GM12878 (cell line): ENCODE measurements at regions not wholly inside any gene's neighbourhood (a gene's known extent, or its start where the extent isn't known, plus 50 kb on each side); places are given as distances from the start of the nearest gene placed in this dataset.

Source experiments
- ATAC-seq: fragments of 200-7000 bp; cut with Tn5 transposase; 3 replicates; pipeline ENCODE4 v1.9.1; 2020; ENCODE audit warnings: mild to moderate bottlenecking, moderate library complexity
- BruUV-seq: library from RNA; stranded (reverse); fragments of 400-500 nt; replicated peaks from 2 replicates; lab custom pipeline; 2021; lab: Mats Ljungman, UMichigan
- CTCF ChIA-PET: fragments of 300-600 bp; sonication (Branson Sonifier 250); formaldehyde crosslinking; extraction: SDS; loops from one replicate; lab custom pipeline; 2021; ENCODE audit warnings: inconsistent platforms; lab: Yijun Ruan, JAX
- POLR2A ChIA-PET: fragments of 350-600 bp; formaldehyde crosslinking; extraction: SDS; loops from one replicate; lab custom pipeline; 2021; ENCODE audit warnings: inconsistent platforms; lab: Charles Lee
- RAD21 ChIA-PET: fragments of 300-600 bp; sonication (Branson Sonifier 250); formaldehyde crosslinking; loops from one replicate; lab custom pipeline; 2023; ENCODE audit warnings: antibody characterized with exemption; ENCODE audit not compliant: unreplicated experiment; lab: Charles Lee
- SMC1A ChIA-PET: fragments of 300-600 bp; sonication (Branson Sonifier 250); formaldehyde crosslinking; loops from one replicate; lab custom pipeline; 2023; ENCODE audit not compliant: unreplicated experiment, uncharacterized antibody; lab: Charles Lee
- DNase-seq: peaks from one replicate; pipeline ENCODE4 v3.0.0-alpha.2; 2011; ENCODE audit warnings: low read depth, low spot score
- FAIRE-seq: peaks from 3 replicates; lab custom pipeline; 2011; peaks lifted over from hg19 to GRCh38; lab: Jason Lieb, UNC
- H2AFZ ChIP-seq: 2 replicates; pipeline ENCODE4 v1.6.0; 2011; ENCODE audit warnings: low read depth, low read length, control low read depth; ENCODE audit not compliant: control insufficient read depth
- H3K27ac ChIP-seq: 2 replicates; pipeline ENCODE4 v1.5.1; 2011; ENCODE audit warnings: control low read depth; ENCODE audit not compliant: control insufficient read depth, insufficient read depth
- H3K27me3 ChIP-seq, 2 experiments: replicated peaks in 1 of 2; 2 replicates each; pipeline versions ENCODE4 v1.6.0 to v1.6.1; 2011; ENCODE audit warnings: low read length in 1 of 2; ENCODE audit not compliant: control insufficient read depth in 2 of 2, insufficient read depth in 2 of 2
- H3K36me3 ChIP-seq, 2 experiments: 2 replicates each; pipeline ENCODE4 v1.5.1; 2011; ENCODE audit warnings: low read length in 1 of 2; ENCODE audit not compliant: control insufficient read depth in 2 of 2, insufficient read depth in 2 of 2
- H3K4me1 ChIP-seq: 2 replicates; pipeline ENCODE4 v1.6.1; 2011; ENCODE audit warnings: mild to moderate bottlenecking, low read length, moderate library complexity, mixed read lengths; ENCODE audit not compliant: control insufficient read depth, insufficient read depth
- H3K4me2 ChIP-seq: 2 replicates; pipeline ENCODE4 v1.6.0; 2011; ENCODE audit warnings: control low read depth; ENCODE audit not compliant: control insufficient read depth, insufficient read depth
- H3K4me3 ChIP-seq: fragments of 200-600 bp; sonication (generic); 2 replicates; pipeline ENCODE4 v1.5.1; 2016
- H3K79me2 ChIP-seq: 2 replicates; pipeline ENCODE4 v1.6.0; 2011; ENCODE audit warnings: low read length; ENCODE audit not compliant: control insufficient read depth, insufficient read depth
- H3K9ac ChIP-seq: 2 replicates; pipeline ENCODE4 v1.8.0; 2011; ENCODE audit warnings: low read length, control low read depth, mixed read lengths; ENCODE audit not compliant: control insufficient read depth, insufficient read depth
- H3K9me3 ChIP-seq: replicated peaks from 3 replicates; pipeline ENCODE4 v1.5.1; 2011; ENCODE audit warnings: mild to moderate bottlenecking, low read length; ENCODE audit not compliant: control insufficient read depth, insufficient read depth
- H4K20me1 ChIP-seq: 2 replicates; pipeline ENCODE4 v1.6.0; 2011; ENCODE audit not compliant: control insufficient read depth, insufficient read depth
- ATF3 ChIP-seq: IDR thresholded peaks from 2 replicates; pipeline ENCODE4 v1.6.1; 2011; ENCODE audit warnings: low read depth, mild to moderate bottlenecking, low read length, moderate library complexity, borderline replicate concordance; ENCODE audit errors: extremely low read depth
- CUX1 ChIP-seq: IDR thresholded peaks from 2 replicates; pipeline ENCODE4 v1.6.1; 2012; ENCODE audit warnings: improper control_type of control experiment, low read depth, low read length; ENCODE audit not compliant: insufficient replicate concordance
- E2F8 ChIP-seq: fragments of 450-650 bp; IDR thresholded peaks from 2 replicates; pipeline ENCODE4 v1.6.1; 2018; ENCODE audit warnings: mild to moderate bottlenecking, low read depth, moderate library complexity; ENCODE audit not compliant: partially characterized antibody
- KLF5 ChIP-seq: fragments of 450-650 bp; IDR thresholded peaks from 2 replicates; pipeline ENCODE4 v1.6.1; 2014; ENCODE audit warnings: mild to moderate bottlenecking; ENCODE audit not compliant: partially characterized antibody
- POLR2A ChIP-seq: IDR thresholded peaks from 2 replicates; pipeline ENCODE4 v1.6.1; 2011; ENCODE audit warnings: low read depth, mild to moderate bottlenecking, low read length
- RUNX3 ChIP-seq: IDR thresholded peaks from 2 replicates; pipeline ENCODE4 v1.6.1; 2012; ENCODE audit warnings: low read length, inconsistent platforms
- SP1 ChIP-seq: IDR thresholded peaks from one replicate; pipeline ENCODE4 v1.6.1; 2011; ENCODE audit warnings: low read depth, low read length
- TARDBP ChIP-seq: IDR thresholded peaks from 2 replicates; pipeline ENCODE4 v1.6.1; 2016; ENCODE audit warnings: borderline replicate concordance
- USF1 ChIP-seq: IDR thresholded peaks from 2 replicates; pipeline ENCODE4 v1.6.1; 2011; ENCODE audit warnings: borderline replicate concordance, low read depth, mild to moderate bottlenecking, moderate library complexity, mixed read lengths, low read length; ENCODE audit not compliant: insufficient read depth; ENCODE audit errors: extremely low read length
- ZBTB4 ChIP-seq: fragments of 450-650 bp; formaldehyde crosslinking; IDR thresholded peaks from 2 replicates; pipeline ENCODE4 v1.4.0; 2022; ENCODE audit warnings: mild to moderate bottlenecking, moderate library complexity
- WGBS: methylation state at CpG from one replicate; pipeline ENCODE4 v1.1.6; 2016; ENCODE audit warnings: low lambda C conversion rate; ENCODE audit not compliant: insufficient replicate concordance, insufficient coverage; ENCODE audit errors: missing lambda C conversion rate; 5-methylcytosine and 5-hydroxymethylcytosine counted together
- in situ Hi-C: fragments of 300-500 bp; cut with MboI; formaldehyde crosslinking; loops from 9 replicates; pipeline ENCODE4 v1.14.3; 2018; ENCODE audit warnings: mixed read lengths
- intact Hi-C: fragments of 100-400 bp; cut with micrococcal nuclease; formaldehyde crosslinking; loops from one replicate; pipeline ENCODE4 v1.14.2; 2022; ENCODE audit not compliant: unreplicated experiment

GRCh38 chr20:60473211-60473610 is 515.0 kb downstream of the CDH26 start (continued):
- TF ChIP-seq CUX1, result no peak
- no peak for TF ChIP-seq KLF5
- TF ChIP-seq, all 136 proteins: peak for 0

GRCh38 chr20:60474385-60474910 is 516.2 kb downstream of the CDH26 start:
- H3K4me3 ChIP-seq, result no peak overlapping the region
- intact Hi-C loops, result no loop called here
- ChIA-PET CTCF (no interaction called here), RAD21 (no interaction called here), POLR2A (no interaction called here), SMC1A (no interaction called here)
- WGBS, result 25% methylated on average over 8 of the region's 8 CpGs
- H3K27me3 ChIP-seq, result no peaks in the 10 kb centered on the region
- in situ Hi-C loops, result no loop called here
- BruUV-seq, result no TSS peak
- no peaks in the 10 kb centered on the region for H3K36me3 ChIP-seq
- no peak overlapping the region for H3K9ac ChIP-seq
- no peak overlapping the region for H3K27ac ChIP-seq
- no peaks in the 10 kb centered on the region for H3K4me1 ChIP-seq
- ATAC-seq (no peak), FAIRE-seq (no peak), DNase-seq (no peak)
- no peaks in the 10 kb centered on the region; the same call in 2 of the 3 replicates for H3K9me3 ChIP-seq
- H3K4me2 ChIP-seq, result no peak overlapping the region
- no peak overlapping the region for H2AFZ ChIP-seq
- H3K79me2 ChIP-seq, result no peaks in the 10 kb centered on the region
- H4K20me1 ChIP-seq, result no peaks in the 10 kb centered on the region
- TF ChIP-seq E2F8, result no peak
- no peak for TF ChIP-seq RUNX3
- TF ChIP-seq POLR2A, result no peak
- TF ChIP-seq ATF3, result no peak
- TF ChIP-seq ZBTB4 (CRISPR knock-in tag), result no peak
- TF ChIP-seq TARDBP, result no peak
- TF ChIP-seq SP1, result no peak
- TF ChIP-seq USF1, result no peak
